C4-2B (cell line): ENCODE measurements at regions not wholly inside any gene's neighbourhood (a gene's known extent, or its start where the extent isn't known, plus 50 kb on each side); places are given as distances from the start of the nearest gene placed in this dataset.

Experiments used
- ZFX ChIP-seq: fragments of 450-650 bp; IDR thresholded peaks from 2 replicates; pipeline ENCODE4 v1.6.1; 2017
- TF ChIP-seq, protein P1 (sequence below): fragments of 450-650 bp; conservative IDR thresholded peaks from 2 replicates; pipeline ENCODE4 v1.5.1; 2017; ENCODE audit warnings: mild to moderate bottlenecking

DNA sequence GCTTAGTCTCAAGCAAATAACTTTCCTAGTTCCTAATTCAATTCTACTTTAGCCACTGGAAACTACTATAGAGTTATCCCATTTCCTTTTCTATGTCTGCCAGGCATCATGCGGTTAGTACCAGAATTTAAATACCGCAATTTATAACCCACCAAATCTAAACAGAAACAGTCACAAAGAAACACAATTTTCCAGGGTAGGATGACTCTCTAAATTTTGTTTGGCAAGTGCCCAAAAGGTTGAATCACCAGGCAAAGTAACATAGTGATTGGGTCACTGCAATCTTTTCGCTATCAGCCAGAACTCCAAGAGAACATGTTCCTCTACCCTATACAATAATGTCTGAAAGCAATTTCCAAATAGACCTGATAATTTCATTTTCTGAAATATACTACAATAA, 240.2 kb upstream of the GRIA3 start:
- TF ChIP-seq, protein P1, sequence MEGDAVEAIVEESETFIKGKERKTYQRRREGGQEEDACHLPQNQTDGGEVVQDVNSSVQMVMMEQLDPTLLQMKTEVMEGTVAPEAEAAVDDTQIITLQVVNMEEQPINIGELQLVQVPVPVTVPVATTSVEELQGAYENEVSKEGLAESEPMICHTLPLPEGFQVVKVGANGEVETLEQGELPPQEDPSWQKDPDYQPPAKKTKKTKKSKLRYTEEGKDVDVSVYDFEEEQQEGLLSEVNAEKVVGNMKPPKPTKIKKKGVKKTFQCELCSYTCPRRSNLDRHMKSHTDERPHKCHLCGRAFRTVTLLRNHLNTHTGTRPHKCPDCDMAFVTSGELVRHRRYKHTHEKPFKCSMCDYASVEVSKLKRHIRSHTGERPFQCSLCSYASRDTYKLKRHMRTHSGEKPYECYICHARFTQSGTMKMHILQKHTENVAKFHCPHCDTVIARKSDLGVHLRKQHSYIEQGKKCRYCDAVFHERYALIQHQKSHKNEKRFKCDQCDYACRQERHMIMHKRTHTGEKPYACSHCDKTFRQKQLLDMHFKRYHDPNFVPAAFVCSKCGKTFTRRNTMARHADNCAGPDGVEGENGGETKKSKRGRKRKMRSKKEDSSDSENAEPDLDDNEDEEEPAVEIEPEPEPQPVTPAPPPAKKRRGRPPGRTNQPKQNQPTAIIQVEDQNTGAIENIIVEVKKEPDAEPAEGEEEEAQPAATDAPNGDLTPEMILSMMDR = no peak
- TF ChIP-seq ZFX = no peak
